Gastrocnemius medialis (tissue), 4 donors: ENCODE measurements at regions not wholly inside any gene's neighbourhood (a gene's known extent, or its start where the extent isn't known, plus 50 kb on each side); places are given as distances from the start of the nearest gene placed in this dataset.

ENCODE experiments used
- CTCF ChIP-seq, 5 experiments: fragments of 450-650 bp in 3 of 5; fragments of 200-600 bp in 2 of 5; sonication (generic) in 2 of 5; IDR thresholded peaks in 4 of 5; conservative IDR thresholded peaks in 1 of 5; 1 replicate in 4 of 5; 2 replicates in 1 of 5; pipeline ENCODE4 v1.5.1; 2016 to 2019; ENCODE audit warnings: antibody characterized with exemption in 5 of 5, mild to moderate bottlenecking in 3 of 5, moderate library complexity in 3 of 5
- POLR2A ChIP-seq, 2 donors: fragments of 450-650 bp; IDR thresholded peaks; one replicate each; pipeline ENCODE4 v1.6.1; 2017; ENCODE audit warnings: antibody characterized with exemption in 2 of 2, mild to moderate bottlenecking in 2 of 2, moderate library complexity in 2 of 2

GRCh38 chr12:40573024-40573423 lies 119.2 kb upstream of the CNTN1 start:
- TF ChIP-seq CTCF (IDR thresholded peaks at IDR 0.05 in 4 of 5, conservative IDR thresholded peaks at IDR 0.05 in 1 of 5) (no peak), POLR2A (IDR thresholded peaks at IDR 0.05) (no peak)
